H9 (cell line): ENCODE measurements at regions not wholly inside any gene's neighbourhood (a gene's known extent, or its start where the extent isn't known, plus 50 kb on each side); places are given as distances from the start of the nearest gene placed in this dataset.

Source experiments
- DNase-seq: peaks from one replicate; pipeline ENCODE4 v3.0.0-alpha.2; 2017
- H2AFZ ChIP-seq: one replicate; pipeline ENCODE4 v1.6.1; 2013; ENCODE audit warnings: mild to moderate bottlenecking, low read length, control low read depth, moderate library complexity
- H2AK5ac ChIP-seq: 2 replicates; pipeline ENCODE4 v1.6.1; 2013; ENCODE audit warnings: low read length, control low read depth, mixed read lengths; ENCODE audit not compliant: insufficient read length
- H2BK120ac ChIP-seq: one replicate; pipeline ENCODE4 v1.6.1; 2013; ENCODE audit warnings: low read depth, mild to moderate bottlenecking, low read length, control low read depth, inconsistent platforms; ENCODE audit not compliant: poor library complexity, severe bottlenecking
- H2BK12ac ChIP-seq: 2 replicates; pipeline ENCODE4 v1.6.1; 2013; ENCODE audit warnings: low read length, control low read depth, mixed read lengths, low read depth; ENCODE audit not compliant: insufficient read length
- H2BK15ac ChIP-seq: 2 replicates; pipeline ENCODE4 v1.6.1; 2013; ENCODE audit warnings: low read depth, low read length, control low read depth
- H2BK20ac ChIP-seq: one replicate; pipeline ENCODE4 v1.6.1; 2013; ENCODE audit warnings: low read depth, mild to moderate bottlenecking, low read length, control low read depth, inconsistent platforms; ENCODE audit not compliant: poor library complexity, severe bottlenecking
- H2BK5ac ChIP-seq: 2 replicates; pipeline ENCODE4 v1.6.1; 2013; ENCODE audit warnings: low read length, control low read depth, mixed read lengths; ENCODE audit not compliant: insufficient read length
- H3K14ac ChIP-seq: 2 replicates; pipeline ENCODE4 v1.6.1; 2013; ENCODE audit warnings: low read length, control low read depth; ENCODE audit not compliant: insufficient read depth
- H3K18ac ChIP-seq: 2 replicates; pipeline ENCODE4 v1.6.1; 2013; ENCODE audit warnings: low read depth, mild to moderate bottlenecking, mixed read lengths, low read length, control low read depth; ENCODE audit not compliant: insufficient read length
- H3K23ac ChIP-seq: 2 replicates; pipeline ENCODE4 v1.6.1; 2013; ENCODE audit warnings: low read length, control low read depth, mixed read lengths, low read depth; ENCODE audit not compliant: insufficient read length
- H3K23me2 ChIP-seq: 2 replicates; pipeline ENCODE4 v1.6.1; 2013; ENCODE audit warnings: low read depth, mild to moderate bottlenecking, mixed read lengths, low read length, control low read depth; ENCODE audit not compliant: insufficient read length, poor library complexity, severe bottlenecking
- H3K27ac ChIP-seq: 2 replicates; pipeline ENCODE4 v1.5.1; 2013; ENCODE audit warnings: low read length, control low read depth, mixed read lengths, low read depth; ENCODE audit not compliant: insufficient read length
- H3K27me3 ChIP-seq: 2 replicates; pipeline ENCODE4 v1.6.1; 2013; ENCODE audit warnings: low read length, control low read depth, inconsistent platforms; ENCODE audit not compliant: insufficient read depth
- H3K4ac ChIP-seq: 2 replicates; pipeline ENCODE4 v1.6.1; 2013; ENCODE audit warnings: low read depth, mild to moderate bottlenecking, control low read depth, inconsistent platforms, low read length, moderate library complexity
- H3K4me1 ChIP-seq: 2 replicates; pipeline ENCODE4 v1.6.1; 2013; ENCODE audit warnings: low read length, control low read depth, inconsistent platforms; ENCODE audit not compliant: insufficient read depth
- H3K4me2 ChIP-seq: 2 replicates; pipeline ENCODE4 v1.6.1; 2013; ENCODE audit warnings: low read length, control low read depth, mixed read lengths; ENCODE audit not compliant: insufficient read length, insufficient read depth
- H3K56ac ChIP-seq: 2 replicates; pipeline ENCODE4 v1.6.1; 2013; ENCODE audit warnings: low read depth, mild to moderate bottlenecking, mixed read lengths, low read length, control low read depth; ENCODE audit not compliant: insufficient read length
- H3K79me1 ChIP-seq: 2 replicates; pipeline ENCODE4 v1.6.1; 2013; ENCODE audit warnings: low read depth, mild to moderate bottlenecking, moderate library complexity, low read length, control low read depth, inconsistent platforms; ENCODE audit not compliant: insufficient read depth, poor library complexity, severe bottlenecking
- H3K79me2 ChIP-seq: 2 replicates; pipeline ENCODE4 v1.6.1; 2013; ENCODE audit warnings: low read length, control low read depth, inconsistent platforms; ENCODE audit not compliant: insufficient read depth
- H3K9ac ChIP-seq: 2 replicates; pipeline ENCODE4 v1.6.1; 2013; ENCODE audit warnings: low read length, control low read depth, mixed read lengths; ENCODE audit not compliant: insufficient read length; ENCODE audit errors: extremely low read depth
- H3K9me3 ChIP-seq: one replicate; pipeline ENCODE4 v1.6.1; 2013; ENCODE audit warnings: low read depth, low read length, inconsistent platforms; ENCODE audit not compliant: control insufficient read depth
- H3T11ph ChIP-seq: one replicate; pipeline ENCODE4 v1.6.1; 2013; ENCODE audit warnings: mild to moderate bottlenecking, low read length, control low read depth, inconsistent platforms
- H4K20me1 ChIP-seq: one replicate; pipeline ENCODE4 v1.6.1; 2013; ENCODE audit not compliant: control insufficient read depth, insufficient read length, insufficient read depth
- H4K5ac ChIP-seq: 2 replicates; pipeline ENCODE4 v1.6.1; 2013; ENCODE audit warnings: low read depth, mild to moderate bottlenecking, mixed read lengths, low read length, control low read depth; ENCODE audit not compliant: insufficient read length
- H4K8ac ChIP-seq: replicated peaks from 2 replicates; pipeline ENCODE4 v1.6.1; 2013; ENCODE audit warnings: low read length, control low read depth, mixed read lengths, low read depth; ENCODE audit not compliant: insufficient read length
- H4K91ac ChIP-seq: 2 replicates; pipeline ENCODE4 v1.6.1; 2013; ENCODE audit warnings: low read depth, mild to moderate bottlenecking, moderate library complexity, mixed read lengths, low read length, control low read depth; ENCODE audit not compliant: insufficient read length
- H3K27ac Mint-ChIP-seq, 3 experiments: 2 replicates in 2 of 3; 3 replicates in 1 of 3; pipeline ENCODE4 v1.8.0; 2020 to 2021; ENCODE audit warnings: mixed read lengths in 3 of 3, mild to moderate bottlenecking in 1 of 3, moderate library complexity in 1 of 3
- H3K27me3 Mint-ChIP-seq: 2 replicates; pipeline ENCODE4 v1.8.0; 2021; ENCODE audit warnings: low read depth, mild to moderate bottlenecking, moderate library complexity, mixed read lengths
- H3K36me3 Mint-ChIP-seq, 3 experiments: 2 replicates in 2 of 3; 3 replicates in 1 of 3; pipeline ENCODE4 v1.8.0; 2020 to 2021; ENCODE audit warnings: low read depth in 3 of 3, mixed read lengths in 3 of 3; ENCODE audit not compliant: insufficient read depth in 1 of 3
- H3K4me1 Mint-ChIP-seq, 2 experiments: 2 replicates each; pipeline ENCODE4 v1.8.0; 2020; ENCODE audit warnings: mixed read lengths in 2 of 2
- H3K4me3 Mint-ChIP-seq, 2 experiments: 2 replicates in 1 of 2; 3 replicates in 1 of 2; pipeline ENCODE4 v1.8.0; 2020 to 2021; ENCODE audit warnings: mild to moderate bottlenecking in 2 of 2, mixed read lengths in 2 of 2, moderate library complexity in 1 of 2
- H3K9me3 Mint-ChIP-seq, 2 experiments: 2 replicates in 1 of 2; 3 replicates in 1 of 2; pipeline ENCODE4 v1.8.0; 2020; ENCODE audit warnings: mild to moderate bottlenecking in 2 of 2, mixed read lengths in 2 of 2, moderate library complexity in 1 of 2
- CTCF ChIP-seq: fragments of 200-600 bp; sonication (generic); conservative IDR thresholded peaks from 3 replicates; pipeline ENCODE4 v1.8.0; 2021; ENCODE audit warnings: antibody characterized with exemption, mild to moderate bottlenecking
- WGBS: extraction: QIAGEN DNeasy Blood & Tissue Kit; methylation state at CpG from one replicate; pipeline ENCODE4 v1.1.7; 2013; ENCODE audit warnings: missing lambda C conversion rate, low lambda C conversion rate, mixed read lengths; ENCODE audit not compliant: insufficient read length; ENCODE audit errors: extremely low coverage; 5-methylcytosine and 5-hydroxymethylcytosine counted together

GRCh38 chr5:179411161-179411841, 66.0 kb upstream of the ADAMTS2 start:
- no peak overlapping the region for H2AFZ ChIP-seq
- H3K4ac ChIP-seq: no peak overlapping the region
- WGBS: no CpG with 5 or more reads among the region's 14 CpGs
- H3K79me1 ChIP-seq: no peaks in the 10 kb centered on the region
- no peak overlapping the region for H3K27ac ChIP-seq
- Mint-ChIP-seq H3K9me3 (peaks cover 4 to 8% of the 10 kb centered on the region in 2 experiments; a peak in 2 of 5 replicates), H3K4me1 (no peaks in the 10 kb centered on the region), H3K27me3 (no peaks in the 10 kb centered on the region; the same call in none of the 2 replicates), H3K36me3 (peaks cover 3 to 5% (median 3%) of the 10 kb centered on the region in 3 experiments; a peak in 3 of 7 replicates), H3K4me3 (no peak overlapping the region), H3K27ac (no peak overlapping the region; a peak in 1 of 7 replicates)
- no peak overlapping the region for H4K91ac ChIP-seq
- H4K5ac ChIP-seq: no peak overlapping the region
- H3T11ph ChIP-seq: no peak overlapping the region
- H2BK20ac ChIP-seq: no peak overlapping the region
- TF ChIP-seq CTCF: no peak
- no peak overlapping the region for H2BK5ac ChIP-seq
- H2AK5ac ChIP-seq: no peak overlapping the region
- no peak overlapping the region for H3K23ac ChIP-seq
- H3K14ac ChIP-seq: no peak overlapping the region; the same call in 1 of the 2 replicates
- no peaks in the 10 kb centered on the region for H3K23me2 ChIP-seq
- H3K9ac ChIP-seq: no peak overlapping the region
- H4K8ac ChIP-seq: no peak overlapping the region
- no peak overlapping the region for H2BK15ac ChIP-seq
- no peak overlapping the region for H2BK120ac ChIP-seq
- no peak for DNase-seq
- no peaks in the 10 kb centered on the region for H3K79me2 ChIP-seq
- H3K4me2 ChIP-seq: no peak overlapping the region
- H4K20me1 ChIP-seq: no peaks in the 10 kb centered on the region
- no peaks in the 10 kb centered on the region for H3K4me1 ChIP-seq
- no peak overlapping the region for H2BK12ac ChIP-seq
- no peaks in the 10 kb centered on the region for H3K27me3 ChIP-seq
- H3K9me3 ChIP-seq: no peaks in the 10 kb centered on the region
- no peak overlapping the region for H3K56ac ChIP-seq
- no peak overlapping the region for H3K18ac ChIP-seq
